Kidney (tissue), 13 donors: ENCODE measurements at regions not wholly inside any gene's neighbourhood (a gene's known extent, or its start where the extent isn't known, plus 50 kb on each side); places are given as distances from the start of the nearest gene placed in this dataset.

Source experiments
- DNase-seq, 5 donors: peaks; one replicate each; pipeline ENCODE4 v3.0.0-alpha.2; 2013 to 2020
- FAIRE-seq: peaks from 2 replicates; lab custom pipeline; 2012; peaks lifted over from hg19 to GRCh38; lab: Jason Lieb, UNC
- H3K27ac ChIP-seq, 2 donors: one replicate each; pipeline ENCODE4 v1.7.0; 2013; ENCODE audit warnings: low read depth in 2 of 2, low read length in 2 of 2, inconsistent platforms in 1 of 2
- H3K27me3 ChIP-seq: one replicate; pipeline ENCODE4 v1.7.1; 2013; ENCODE audit warnings: low read length, inconsistent platforms; ENCODE audit not compliant: control insufficient read depth, insufficient read depth
- H3K36me3 ChIP-seq, 3 donors: one replicate each; pipeline versions ENCODE4 v1.7.0 to v1.7.1; 2013; ENCODE audit warnings: low read length in 3 of 3, control low read depth in 1 of 3, inconsistent platforms in 1 of 3; ENCODE audit not compliant: insufficient read depth in 3 of 3, control insufficient read depth in 2 of 3
- H3K4me1 ChIP-seq, 3 donors: one replicate each; pipeline versions ENCODE4 v1.7.0 to v1.7.1; 2013; ENCODE audit warnings: low read length in 3 of 3, inconsistent platforms in 1 of 3, low read depth in 1 of 3; ENCODE audit not compliant: control insufficient read depth in 2 of 3, insufficient read depth in 2 of 3
- H3K4me3 ChIP-seq, 3 donors: one replicate each; pipeline versions ENCODE4 v1.7.0 to v1.8.1; 2013; ENCODE audit warnings: low read length in 3 of 3, control low read depth in 1 of 3, inconsistent platforms in 1 of 3
- H3K9ac ChIP-seq, 3 donors: one replicate each; pipeline versions ENCODE4 v1.7.0 to v1.7.1; 2013; ENCODE audit warnings: low read length in 3 of 3, control low read depth in 1 of 3, inconsistent platforms in 1 of 3
- H3K9me3 ChIP-seq, 3 donors: one replicate each; pipeline versions ENCODE4 v1.7.0 to v1.7.1; 2013; ENCODE audit warnings: low read length in 3 of 3, control low read depth in 1 of 3, inconsistent platforms in 1 of 3; ENCODE audit not compliant: control insufficient read depth in 2 of 3, insufficient read depth in 1 of 3
- CTCF ChIP-seq: IDR thresholded peaks from 3 replicates; pipeline ENCODE4 v1.5.1; 2012; ENCODE audit warnings: mild to moderate bottlenecking, moderate library complexity, borderline replicate concordance; ENCODE audit not compliant: insufficient read depth; ENCODE audit errors: extremely low read depth
- intact Hi-C: fragments of 100-400 bp; cut with DNase I; formaldehyde crosslinking; loops from one replicate; pipeline ENCODE4 v1.11.1; 2022
- donor health status: control.
- donor health status: control.
- donor health status: control.
- donor health status: control.
- donor health status: control.
- donor health status: DM: yes; HTN: yes; CAD: no.
- donor health status: Normal renal cell carcinoma (clear cell type).

- no peak for FAIRE-seq
- TF ChIP-seq CTCF, result no peak
- intact Hi-C loops, result no loop called here
These were observed 780.7 kb upstream of the FANCL start for GRCh38 chr2:59021786-59022185.

DNA sequence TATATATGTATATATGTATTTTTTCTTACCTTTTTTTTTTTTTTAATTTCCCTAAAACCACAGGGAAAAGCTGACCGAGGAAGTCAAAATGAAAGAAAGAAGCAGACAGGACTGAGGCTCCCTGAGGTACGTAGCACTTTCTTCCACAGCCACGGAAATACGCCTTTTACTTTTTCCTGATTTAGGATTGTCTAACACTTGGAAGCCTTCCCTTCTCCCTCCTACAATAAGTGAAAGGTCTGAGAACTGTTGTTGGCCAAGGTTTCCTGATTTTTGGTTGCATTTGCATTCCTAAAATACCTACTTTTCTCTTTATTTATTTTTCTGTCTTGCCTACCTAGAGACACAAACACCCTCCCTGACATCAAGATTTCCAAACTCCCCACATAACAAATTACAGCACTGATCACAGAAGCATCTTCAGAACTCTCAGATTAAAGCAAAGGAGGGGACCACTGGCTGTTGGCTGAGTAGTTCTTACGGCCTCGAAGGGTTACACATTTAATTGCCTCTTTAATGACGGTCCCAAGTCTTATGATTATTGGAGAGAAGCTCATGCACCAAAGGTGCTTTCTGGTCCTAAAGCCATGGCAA is 778.5 kb upstream of the FANCL start:
- FAIRE-seq, result no peak
- Histone ChIP-seq H3K27ac (no peak overlapping the region), H3K9me3 (peaks cover 0 to 8% (median 0%) of the 10 kb centered on the region in 3 donors)

More at GRCh38 chr2:59021786-59022185, 780.7 kb upstream of the FANCL start:
- no peak for DNase-seq
- H3K27ac ChIP-seq, result no peak overlapping the region
- H3K9me3 ChIP-seq, result no peaks in the 10 kb centered on the region
- no peak overlapping the region for H3K4me3 ChIP-seq
- H3K4me1 ChIP-seq, result no peaks in the 10 kb centered on the region
- H3K27me3 ChIP-seq, result no peaks in the 10 kb centered on the region
- H3K9ac ChIP-seq, result no peak overlapping the region
- no peaks in the 10 kb centered on the region for H3K36me3 ChIP-seq

DNA sequence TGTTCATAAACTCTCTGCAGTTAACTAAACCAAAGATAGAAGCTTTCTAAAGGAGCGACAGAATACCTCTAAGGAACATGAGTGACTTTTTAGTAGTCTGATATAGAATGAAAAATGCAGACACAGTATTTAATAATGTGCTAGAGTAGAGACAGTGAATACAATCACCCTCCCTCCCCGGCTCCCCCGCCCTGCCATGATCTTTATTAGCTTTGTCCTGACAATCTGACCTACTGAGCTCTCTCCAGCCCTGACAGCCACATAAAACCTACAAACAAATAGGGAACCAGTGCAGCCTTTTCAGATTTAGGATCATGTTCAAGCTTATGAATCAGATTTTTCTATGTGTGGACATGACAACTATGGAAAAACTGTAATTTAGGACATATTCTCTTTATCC is 777.6 kb upstream of the FANCL start:
- no peak for TF ChIP-seq CTCF
- no peak for FAIRE-seq
- no peaks in the 10 kb centered on the region for H3K4me1 ChIP-seq

More for the DNA sequence above, 778.5 kb upstream of the FANCL start:
- Histone ChIP-seq H3K9ac (no peak overlapping the region), H3K4me1 (no peaks in the 10 kb centered on the region), H3K27me3 (no peaks in the 10 kb centered on the region), H3K36me3 (no peaks in the 10 kb centered on the region), H3K4me3 (no peak overlapping the region)
- no peak for TF ChIP-seq CTCF
- intact Hi-C loops, result no loop called here
- no peak for DNase-seq

DNA sequence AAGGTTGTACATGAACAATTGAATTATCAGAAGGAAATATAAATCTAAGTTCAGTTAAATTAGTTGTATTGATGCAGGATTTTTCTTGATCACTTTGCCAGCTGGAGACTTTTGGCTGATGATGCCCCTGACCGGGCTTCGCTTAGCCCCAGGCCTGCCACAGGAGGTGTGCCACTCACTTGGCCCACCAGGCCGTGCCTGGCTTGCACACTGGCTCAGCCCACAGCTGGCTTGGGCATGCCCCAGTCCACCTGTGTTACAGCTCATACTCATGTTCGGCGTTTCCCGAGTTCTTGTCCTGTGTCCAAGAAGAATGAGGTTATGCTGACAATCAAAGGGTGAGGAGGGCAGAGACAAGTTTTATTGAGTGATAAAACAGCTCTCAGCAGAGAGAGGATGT is 773.9 kb upstream of the FANCL start:
- Histone ChIP-seq H3K9ac (no peak overlapping the region), H3K4me3 (no peak overlapping the region), H3K36me3 (no peaks in the 10 kb centered on the region), H3K9me3 (peaks cover 0 to 8% (median 0%) of the 10 kb centered on the region in 3 donors), H3K27me3 (no peaks in the 10 kb centered on the region), H3K27ac (no peak overlapping the region), H3K4me1 (no peaks in the 10 kb centered on the region)
- no peak for DNase-seq
- no peak for FAIRE-seq
- TF ChIP-seq CTCF, result no peak
- intact Hi-C loops, result no loop called here

More for the DNA sequence above, 777.6 kb upstream of the FANCL start:
- DNase-seq, result peak in 2 of 5 donors; percentile 10 to 18
- H3K4me3 ChIP-seq, result no peak overlapping the region
- intact Hi-C loops, result no loop called here
- H3K9ac ChIP-seq, result no peak overlapping the region
- H3K27ac ChIP-seq, result no peak overlapping the region
- H3K36me3 ChIP-seq, result no peaks in the 10 kb centered on the region
- no peaks in the 10 kb centered on the region for H3K27me3 ChIP-seq
- peaks cover 0 to 8% (median 0%) of the 10 kb centered on the region in 3 donors for H3K9me3 ChIP-seq
